Muscle of back (tissue), 3 donors: ENCODE measurements at regions not wholly inside any gene's neighbourhood (a gene's known extent, or its start where the extent isn't known, plus 50 kb on each side); places are given as distances from the start of the nearest gene placed in this dataset.
"Not testable (repeated sequence)": the region's sequence is repeated elsewhere in the genome, so short reads cannot be mapped to it uniquely, and the experiment has no call there.

Experiments
- DNase-seq, 3 donors: peaks; one replicate each; pipeline versions ENCODE4 v3.0.0 to v3.0.0-alpha.2; 2013

DNA sequence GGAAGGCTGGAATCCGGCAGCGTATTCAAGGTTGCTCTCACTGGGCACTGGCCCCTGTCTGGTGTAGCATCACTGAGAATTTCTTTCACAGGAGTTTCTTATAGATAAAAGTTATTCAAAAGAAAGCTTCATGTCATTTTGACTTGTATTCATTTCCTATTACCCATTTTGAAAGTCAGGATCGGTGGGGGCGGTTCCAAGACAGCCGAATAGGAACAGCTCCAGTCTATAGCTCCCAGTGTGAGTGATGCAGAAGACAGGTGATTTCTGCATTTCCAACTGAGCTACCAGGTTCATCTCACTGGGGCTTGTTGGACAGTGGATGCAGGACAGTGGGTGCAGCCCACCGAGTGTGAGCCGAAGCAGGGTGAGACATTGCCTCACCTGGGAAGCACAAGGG, 51.5 kb upstream of the CDC42EP3 start:
- DNase-seq, result not testable (repeated sequence)

DNA sequence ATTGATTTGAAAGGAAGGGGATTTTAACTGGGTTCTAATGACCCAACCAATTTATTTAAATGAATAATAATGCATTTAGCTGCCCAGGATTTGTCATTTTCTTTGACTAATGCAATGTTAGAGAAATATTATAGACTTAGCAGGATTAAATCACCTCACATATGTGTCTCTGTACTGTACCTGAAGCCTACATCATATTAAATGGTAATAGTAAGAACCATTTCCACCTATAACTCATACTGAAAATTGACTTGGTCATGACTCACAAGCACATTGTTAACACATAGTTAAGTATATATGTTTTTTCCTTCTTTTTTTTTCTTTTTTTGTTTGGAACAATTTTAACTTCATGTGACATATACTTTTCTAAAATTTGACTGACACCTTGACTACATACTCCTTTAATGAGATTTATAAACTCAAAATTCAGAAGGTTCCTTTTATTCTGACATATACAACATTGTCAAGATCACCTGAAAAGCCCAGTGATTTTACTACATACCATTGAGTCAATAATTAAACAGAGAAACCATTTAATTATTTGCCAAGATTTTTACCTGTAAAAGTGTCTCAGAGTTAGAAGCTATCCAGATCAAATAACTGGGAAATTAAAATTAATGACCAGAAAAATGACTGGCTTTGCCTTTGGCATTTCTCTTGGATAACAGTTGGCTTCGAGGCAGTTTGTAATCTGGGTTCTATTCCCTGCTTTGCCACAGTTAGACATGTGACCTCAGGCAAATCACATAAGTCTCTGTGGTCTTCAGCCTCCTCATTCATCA, 58.8 kb upstream of the CDC42EP3 start:
- no peak for DNase-seq

- not testable (repeated sequence) for DNase-seq
These were observed 61.0 kb upstream of the CDC42EP3 start for GRCh38 chr2:37732412-37732811.

DNA sequence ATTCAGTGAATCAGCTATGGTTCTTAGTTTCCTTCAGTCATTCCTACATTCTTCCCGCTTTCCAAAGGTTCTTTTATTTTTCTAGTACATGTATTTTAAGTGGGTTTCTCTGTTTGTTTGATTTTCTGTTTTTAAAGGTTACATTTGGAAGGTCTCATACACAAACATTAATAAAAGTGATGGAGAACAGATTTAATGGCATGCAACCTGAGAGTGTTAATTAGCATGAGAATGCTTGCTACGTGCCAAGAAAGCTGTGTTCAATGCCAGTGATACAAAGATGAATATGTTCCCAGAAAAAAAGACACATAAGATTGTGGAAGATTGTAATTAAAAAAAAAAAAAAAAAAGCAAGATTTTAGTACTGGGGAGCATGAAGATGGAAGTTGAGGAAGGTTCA, 61.8 kb upstream of the CDC42EP3 start:
- DNase-seq, result no peak

DNA sequence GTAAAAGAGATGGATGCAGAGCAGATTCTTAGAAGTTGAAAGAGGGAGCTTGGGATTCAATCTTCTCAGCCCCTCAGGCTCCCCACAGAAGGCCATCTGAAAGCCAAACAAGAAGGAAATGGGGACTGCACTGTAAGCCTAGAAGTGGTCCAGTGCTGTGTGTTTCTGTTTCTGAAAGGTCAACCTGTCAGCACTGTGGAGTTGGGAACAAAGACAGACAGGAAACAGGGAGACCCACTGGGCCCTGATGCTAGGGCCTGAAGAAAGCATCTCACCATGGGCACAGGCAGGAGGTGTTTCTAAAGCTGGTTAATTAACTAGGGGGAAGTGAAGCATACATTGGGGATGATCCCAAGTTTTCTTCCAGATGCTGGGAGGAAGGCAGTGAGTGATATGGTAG, 62.5 kb upstream of the CDC42EP3 start:
- not testable (repeated sequence) for DNase-seq

GRCh38 chr2:37734891-37735523, 63.6 kb upstream of the CDC42EP3 start:
- peak in 2 of 3 donors; percentile 32 to 71 for DNase-seq

DNA sequence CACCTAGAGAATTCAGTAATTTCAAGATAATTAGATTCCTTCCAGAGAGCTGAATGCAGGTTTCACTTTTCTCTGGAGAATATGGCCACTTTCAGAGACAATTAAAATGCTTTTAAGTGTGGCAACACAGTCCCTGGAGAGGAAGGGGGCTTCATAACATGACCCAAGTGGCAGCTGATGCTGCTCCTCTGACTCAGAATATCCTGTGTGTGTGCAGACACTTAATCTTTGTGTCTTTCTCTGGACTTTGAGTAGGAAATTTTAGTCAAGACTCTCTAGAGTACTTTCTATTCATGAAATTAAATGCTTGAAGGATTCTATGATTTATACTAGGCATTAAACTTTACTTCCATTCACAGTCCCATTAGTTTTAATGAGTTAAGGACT, 64.1 kb upstream of the CDC42EP3 start:
- DNase-seq, result peak in 1 of 3 donors; percentile 33

GRCh38 chr2:37737507-37737906, 66.1 kb upstream of the CDC42EP3 start:
- DNase-seq, result peak in 1 of 3 donors; percentile 31

GRCh38 chr2:37738266-37738885, 66.9 kb upstream of the CDC42EP3 start:
- DNase-seq, result no peak

DNA sequence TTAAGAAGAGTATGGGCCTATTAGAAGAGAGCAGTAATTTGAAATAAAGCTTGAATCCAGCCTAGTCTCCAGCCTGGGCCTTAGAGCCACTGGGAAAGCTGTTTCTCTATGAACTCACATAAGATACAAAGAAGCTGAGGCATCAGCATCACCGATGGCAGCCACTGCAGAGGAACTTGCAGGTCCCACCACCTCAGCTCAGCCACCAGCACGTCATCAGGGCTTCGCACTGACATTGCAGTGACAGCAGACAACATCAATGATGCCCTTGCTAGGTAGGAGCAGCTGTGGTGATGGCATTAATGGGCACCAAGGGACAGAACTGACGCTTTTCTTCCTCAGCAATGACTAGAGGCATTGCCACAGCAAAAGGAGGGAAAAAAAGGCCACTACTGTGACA, 67.7 kb upstream of the CDC42EP3 start:
- no peak for DNase-seq

DNA sequence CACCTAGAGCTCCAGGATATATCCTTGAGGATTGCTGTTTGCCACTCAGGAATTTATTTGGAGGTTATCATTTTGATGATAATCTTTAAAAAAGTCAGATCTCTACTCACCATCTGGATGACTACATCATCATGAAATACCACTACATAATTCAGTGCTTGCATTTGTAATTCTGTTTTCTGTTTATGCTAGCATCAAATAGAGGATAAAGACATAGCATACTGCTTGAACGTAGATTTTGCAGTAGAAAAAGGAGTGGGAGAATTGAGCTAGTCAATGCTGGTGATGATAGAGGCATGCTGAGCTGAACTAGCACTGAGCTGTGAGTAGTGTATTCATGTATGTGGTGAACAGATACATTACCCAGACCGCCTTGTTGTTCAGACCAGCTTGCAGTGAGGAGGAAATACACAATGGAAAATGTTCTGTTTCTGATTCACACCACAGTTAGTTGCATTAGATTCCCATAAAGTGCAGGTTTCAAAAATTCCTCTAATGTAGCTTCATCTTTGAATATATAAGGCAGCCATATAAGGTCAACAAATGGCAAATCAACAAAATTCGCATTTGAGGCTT, 68.8 kb upstream of the CDC42EP3 start:
- peak in 1 of 3 donors; percentile 53 for DNase-seq

DNA sequence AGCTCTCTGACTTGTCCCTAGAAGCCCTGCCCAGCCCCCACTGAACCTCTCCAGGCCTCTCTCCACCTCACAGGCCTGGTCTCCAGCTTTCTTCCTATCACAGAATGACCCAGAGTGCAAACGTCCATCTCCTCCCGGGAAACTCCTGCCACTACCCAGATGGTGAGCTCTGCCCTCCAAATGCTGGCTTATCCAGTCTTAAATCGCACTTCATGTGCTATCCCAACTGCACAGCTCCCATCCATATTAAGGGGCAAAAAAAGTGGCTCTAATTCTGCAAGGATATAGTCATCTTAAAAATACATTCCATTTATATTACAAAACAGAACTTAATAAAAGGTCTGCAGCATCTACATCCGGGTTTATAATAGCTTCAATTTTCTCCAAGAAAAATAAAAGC, 70.8 kb upstream of the CDC42EP3 start:
- peak in 1 of 3 donors; percentile 47 for DNase-seq

- DNase-seq, result no peak
These were observed 72.6 kb upstream of the CDC42EP3 start for GRCh38 chr2:37744010-37744409.

GRCh38 chr2:37744961-37745360, 73.5 kb upstream of the CDC42EP3 start:
- not testable (repeated sequence) for DNase-seq

DNA sequence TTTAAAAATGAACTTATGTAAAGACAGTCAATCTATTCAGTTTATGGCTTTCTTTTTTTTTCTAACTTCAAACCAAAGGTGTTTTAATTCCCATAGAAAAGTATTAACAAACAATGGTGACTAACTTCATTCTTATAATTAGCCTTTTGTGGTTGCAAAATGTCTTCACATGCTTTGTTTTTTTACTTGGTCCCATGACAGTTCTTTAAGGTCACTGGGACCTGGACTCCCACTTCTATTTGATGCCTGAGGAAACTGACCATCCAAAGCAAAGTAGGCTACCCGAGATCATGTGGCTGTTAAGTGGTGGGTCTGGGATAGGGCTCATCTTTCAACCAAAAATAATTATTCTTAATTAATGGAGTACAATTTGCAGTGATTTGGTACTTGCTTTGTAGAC, 74.6 kb upstream of the CDC42EP3 start:
- not testable (repeated sequence) for DNase-seq

GRCh38 chr2:37746883-37747282, 75.4 kb upstream of the CDC42EP3 start:
- DNase-seq, result no peak

- peak in 2 of 3 donors; percentile 32 to 52 for DNase-seq
These were observed 77.1 kb upstream of the CDC42EP3 start for GRCh38 chr2:37748541-37748940.

DNA sequence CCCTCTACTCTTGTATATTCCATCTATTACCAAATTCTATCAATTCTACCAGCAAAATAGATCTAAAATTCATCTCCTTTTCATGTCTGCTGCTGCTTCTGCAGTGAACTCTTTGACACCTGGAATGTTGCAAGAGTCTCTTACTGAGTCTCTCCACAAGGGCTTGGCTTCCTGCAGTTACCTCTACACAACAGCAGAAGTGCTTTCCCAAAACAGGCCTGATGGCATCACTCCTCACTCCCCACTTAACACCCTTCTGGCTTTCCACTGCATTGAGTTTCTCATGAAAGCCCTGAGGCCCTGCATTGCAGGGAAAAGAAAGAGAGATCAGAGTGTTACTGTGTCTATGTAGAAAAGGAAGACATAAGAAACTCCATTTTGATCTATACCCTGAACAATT, 78.8 kb upstream of the CDC42EP3 start:
- DNase-seq, result not testable (repeated sequence)

DNA sequence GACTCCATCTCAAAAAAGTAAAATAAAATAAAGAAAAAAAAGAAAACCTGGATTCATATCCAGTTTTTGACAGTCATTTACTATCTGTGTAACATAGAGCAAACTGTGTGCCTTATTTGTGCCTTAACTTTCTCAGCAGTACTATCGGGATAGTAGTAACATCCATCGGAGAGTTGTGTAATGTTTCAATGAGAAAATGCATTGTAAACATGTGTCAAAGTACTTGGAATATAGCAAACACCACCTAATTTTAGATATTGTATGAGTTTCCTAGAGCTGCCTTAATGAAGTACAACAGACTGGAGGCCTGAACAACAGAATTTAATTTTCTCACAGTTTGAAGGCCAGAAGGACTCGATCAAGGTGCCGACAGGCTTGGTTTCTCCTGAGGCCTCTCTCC, 81.3 kb upstream of the CDC42EP3 start:
- DNase-seq, result no peak

DNA sequence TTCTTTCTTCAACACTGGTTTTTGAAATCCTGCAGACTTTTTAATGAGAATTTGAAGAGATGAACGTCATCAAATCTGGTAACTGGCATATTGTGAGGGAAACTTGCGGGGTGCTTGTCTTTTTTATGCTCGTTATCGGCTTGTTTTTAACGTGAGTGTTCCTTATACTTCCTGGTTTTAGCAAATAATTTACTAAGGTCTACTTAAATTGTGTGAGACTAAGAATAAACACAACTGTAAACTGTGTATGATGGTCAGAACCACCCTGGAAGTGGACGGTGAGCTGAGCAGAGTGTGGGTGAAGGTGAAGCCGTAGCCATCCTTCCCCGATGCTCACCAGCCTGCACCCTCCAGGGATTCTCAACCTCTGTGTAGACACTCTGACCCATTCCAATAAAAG, 82.3 kb upstream of the CDC42EP3 start:
- DNase-seq, result no peak

DNA sequence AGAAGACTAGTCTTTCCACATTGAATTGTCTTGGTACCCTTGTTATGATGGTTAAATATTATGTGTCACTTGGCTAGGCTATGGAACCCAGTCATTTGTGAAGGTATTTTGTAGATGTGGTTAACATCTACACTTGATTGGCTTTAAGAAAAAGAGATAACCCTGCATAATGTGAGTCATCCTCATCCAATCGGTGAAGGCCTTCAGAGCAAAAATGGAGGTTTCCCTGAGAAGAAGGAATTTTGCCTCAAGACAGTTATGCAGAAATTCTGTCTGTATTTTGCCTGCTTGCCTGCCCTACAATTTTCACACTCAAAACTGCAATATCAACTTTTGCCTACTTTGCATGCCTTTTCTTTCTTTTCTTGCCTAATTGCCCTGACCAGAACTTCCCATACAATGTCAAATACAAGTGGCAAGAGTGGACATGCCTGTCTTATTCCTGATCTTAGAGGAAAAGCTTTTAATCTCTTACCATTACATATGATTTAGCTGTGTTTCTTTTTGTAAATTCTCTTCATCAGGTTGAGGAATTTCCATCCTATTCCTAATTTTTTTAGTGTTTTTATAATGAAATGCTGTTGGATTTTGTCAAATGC, 84.6 kb upstream of the CDC42EP3 start:
- DNase-seq, result not testable (repeated sequence)

GRCh38 chr2:37757456-37757855, 86.0 kb upstream of the CDC42EP3 start:
- not testable (repeated sequence) for DNase-seq
